Sigmoid colon (tissue), 4 donors: ENCODE measurements at regions not wholly inside any gene's neighbourhood (a gene's known extent, or its start where the extent isn't known, plus 50 kb on each side); places are given as distances from the start of the nearest gene placed in this dataset.

ENCODE experiments used
- EP300 ChIP-seq, 4 donors: sonication (generic); formaldehyde crosslinking; IDR thresholded peaks; one replicate each; pipeline ENCODE4 v1.6.1; 2017; ENCODE audit warnings: antibody characterized with exemption in 4 of 4
- POLR2A ChIP-seq, 2 donors: fragments of 450-650 bp; IDR thresholded peaks; one replicate each; pipeline ENCODE4 v1.6.1; 2016; ENCODE audit warnings: antibody characterized with exemption in 2 of 2, mild to moderate bottlenecking in 2 of 2, moderate library complexity in 2 of 2
- POLR2AphosphoS5 ChIP-seq, 4 donors: sonication (generic); formaldehyde crosslinking; IDR thresholded peaks; one replicate each; pipeline ENCODE4 v1.6.1; 2017; ENCODE audit warnings: antibody characterized with exemption in 4 of 4
- TF ChIP-seq, protein P1 (sequence below), 4 experiments: fragments of 450-650 bp in 3 of 4; fragments of 200-600 bp in 1 of 4; IDR thresholded peaks; one replicate each; pipeline ENCODE4 v1.5.1; 2016 to 2019; ENCODE audit warnings: antibody characterized with exemption in 4 of 4, mild to moderate bottlenecking in 3 of 4, moderate library complexity in 2 of 4

- TF ChIP-seq, protein P1, sequence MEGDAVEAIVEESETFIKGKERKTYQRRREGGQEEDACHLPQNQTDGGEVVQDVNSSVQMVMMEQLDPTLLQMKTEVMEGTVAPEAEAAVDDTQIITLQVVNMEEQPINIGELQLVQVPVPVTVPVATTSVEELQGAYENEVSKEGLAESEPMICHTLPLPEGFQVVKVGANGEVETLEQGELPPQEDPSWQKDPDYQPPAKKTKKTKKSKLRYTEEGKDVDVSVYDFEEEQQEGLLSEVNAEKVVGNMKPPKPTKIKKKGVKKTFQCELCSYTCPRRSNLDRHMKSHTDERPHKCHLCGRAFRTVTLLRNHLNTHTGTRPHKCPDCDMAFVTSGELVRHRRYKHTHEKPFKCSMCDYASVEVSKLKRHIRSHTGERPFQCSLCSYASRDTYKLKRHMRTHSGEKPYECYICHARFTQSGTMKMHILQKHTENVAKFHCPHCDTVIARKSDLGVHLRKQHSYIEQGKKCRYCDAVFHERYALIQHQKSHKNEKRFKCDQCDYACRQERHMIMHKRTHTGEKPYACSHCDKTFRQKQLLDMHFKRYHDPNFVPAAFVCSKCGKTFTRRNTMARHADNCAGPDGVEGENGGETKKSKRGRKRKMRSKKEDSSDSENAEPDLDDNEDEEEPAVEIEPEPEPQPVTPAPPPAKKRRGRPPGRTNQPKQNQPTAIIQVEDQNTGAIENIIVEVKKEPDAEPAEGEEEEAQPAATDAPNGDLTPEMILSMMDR (IDR thresholded peaks at IDR 0.05): no peak
- no peak for TF ChIP-seq POLR2A (IDR thresholded peaks at IDR 0.05)
- no peak for TF ChIP-seq POLR2AphosphoS5 (IDR thresholded peaks at IDR 0.05)
- TF ChIP-seq EP300 (IDR thresholded peaks at IDR 0.05): no peak
Observed at GRCh38 chr5:74430631-74431289, 209.8 kb downstream of the ENC1 start.
